ENCODE measurements at regions not wholly inside any gene's neighbourhood (a gene's known extent, or its start where the extent isn't known, plus 50 kb on each side); places are given as distances from the start of the nearest gene placed in this dataset.

DNA sequence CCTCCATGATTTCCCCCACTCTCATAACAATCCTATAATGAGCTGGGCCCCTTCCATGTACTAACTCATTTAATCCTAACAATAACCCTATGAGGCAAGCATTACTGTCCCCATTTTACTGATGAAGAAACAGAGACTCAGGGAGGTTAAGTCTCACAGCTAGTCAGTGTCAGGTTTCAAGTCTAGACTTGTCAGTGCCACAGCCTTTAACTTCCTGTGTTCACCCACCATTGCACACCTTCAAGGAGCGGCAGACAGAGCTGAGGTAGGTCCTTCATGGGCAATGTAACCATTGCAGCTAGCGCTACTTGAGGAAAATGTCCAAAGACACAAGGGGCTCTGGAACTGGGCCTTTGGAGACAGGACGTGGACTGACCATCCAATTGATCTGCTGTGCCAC, 105.8 kb upstream of the CTNNB1 start:
- intact Hi-C loops (cut with micrococcal nuclease): no loop called here

GRCh38 chr3:41094351-41094750, 105.0 kb upstream of the CTNNB1 start:
- intact Hi-C loops (cut with micrococcal nuclease): no loop called here

- intact Hi-C loops (cut with micrococcal nuclease): no loop called here
These were observed 103.6 kb upstream of the CTNNB1 start for GRCh38 chr3:41095702-41096101.

GRCh38 chr3:41097896-41098496, 101.3 kb upstream of the CTNNB1 start:
- intact Hi-C loops (cut with micrococcal nuclease): no loop called here

GRCh38 chr3:41101231-41101630, 98.1 kb upstream of the CTNNB1 start:
- intact Hi-C loops (cut with micrococcal nuclease): no loop called here

- intact Hi-C loops (cut with micrococcal nuclease): no loop called here
These were observed 97.2 kb upstream of the CTNNB1 start for GRCh38 chr3:41102053-41102556.

GRCh38 chr3:41102750-41103149, 96.6 kb upstream of the CTNNB1 start:
- intact Hi-C loops (cut with micrococcal nuclease): no loop called here

DNA sequence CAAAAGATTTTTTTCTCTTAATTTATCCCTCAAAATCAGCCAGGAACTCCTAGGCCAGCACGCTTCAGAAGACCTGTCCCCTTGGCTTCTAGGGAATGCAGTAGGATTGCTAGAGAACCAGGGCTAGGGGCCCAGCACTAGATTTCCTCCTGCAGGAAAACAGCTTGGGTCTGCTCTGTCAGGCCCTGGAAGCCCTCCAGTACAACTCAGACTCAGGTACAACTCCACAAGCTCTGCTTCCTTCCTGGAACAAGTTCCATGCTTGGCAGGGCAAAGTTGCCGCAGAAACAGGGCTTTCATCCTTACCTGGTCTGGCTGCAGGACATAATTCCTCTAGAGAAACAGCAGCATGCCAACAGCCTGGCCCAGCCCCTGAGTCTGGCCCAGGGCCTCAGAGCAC, 96.1 kb upstream of the CTNNB1 start:
- intact Hi-C loops (cut with micrococcal nuclease): no loop called here

GRCh38 chr3:41104147-41104546, 95.2 kb upstream of the CTNNB1 start:
- intact Hi-C loops (cut with micrococcal nuclease): no loop called here

GRCh38 chr3:41106691-41107090, 92.6 kb upstream of the CTNNB1 start:
- intact Hi-C loops (cut with micrococcal nuclease): no loop called here

GRCh38 chr3:41111011-41111410, 88.3 kb upstream of the CTNNB1 start:
- intact Hi-C loops (cut with micrococcal nuclease): no loop called here

GRCh38 chr3:41112466-41112865, 86.8 kb upstream of the CTNNB1 start:
- intact Hi-C loops (cut with micrococcal nuclease): no loop called here

- intact Hi-C loops (cut with micrococcal nuclease): no loop called here
These were observed 84.2 kb upstream of the CTNNB1 start for GRCh38 chr3:41115069-41115468.

- intact Hi-C loops (cut with micrococcal nuclease): loop anchor here (1.0 to 2.0 kb wide), 3 partner anchors 85 to 846 kb away; partner anchors contain the start of genes ULK4 and ZNF621
These were observed 82.5 kb upstream of the CTNNB1 start for GRCh38 chr3:41116851-41117250.

DNA sequence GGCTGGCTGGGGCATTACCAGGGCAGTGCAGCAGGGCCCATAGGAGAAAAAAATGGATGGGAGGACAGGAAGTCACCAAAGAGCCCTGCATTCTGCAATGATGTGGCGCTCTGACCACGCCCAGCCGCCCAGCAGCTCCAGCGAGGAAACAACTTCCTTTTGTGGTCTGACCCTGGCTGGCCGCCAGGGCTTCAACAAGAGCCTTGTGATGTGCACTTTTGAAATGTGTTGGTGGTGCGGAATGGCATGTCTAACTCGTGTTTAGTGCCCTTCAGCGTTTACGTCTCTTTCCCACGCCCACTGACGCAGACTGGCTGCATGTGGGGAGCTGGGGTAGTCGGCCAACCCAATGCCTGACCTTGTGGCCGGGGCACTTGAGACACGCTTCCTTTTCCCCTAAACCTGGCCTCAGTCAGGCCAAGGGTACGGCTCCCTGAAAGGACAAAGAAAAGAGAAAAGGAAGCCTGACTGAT, 81.9 kb upstream of the CTNNB1 start:
- intact Hi-C loops (cut with micrococcal nuclease): loop anchor here (1.0 to 2.0 kb wide), 2 partner anchors 593 to 845 kb away; partner anchors contain the start of genes ULK4 and ZNF621

DNA sequence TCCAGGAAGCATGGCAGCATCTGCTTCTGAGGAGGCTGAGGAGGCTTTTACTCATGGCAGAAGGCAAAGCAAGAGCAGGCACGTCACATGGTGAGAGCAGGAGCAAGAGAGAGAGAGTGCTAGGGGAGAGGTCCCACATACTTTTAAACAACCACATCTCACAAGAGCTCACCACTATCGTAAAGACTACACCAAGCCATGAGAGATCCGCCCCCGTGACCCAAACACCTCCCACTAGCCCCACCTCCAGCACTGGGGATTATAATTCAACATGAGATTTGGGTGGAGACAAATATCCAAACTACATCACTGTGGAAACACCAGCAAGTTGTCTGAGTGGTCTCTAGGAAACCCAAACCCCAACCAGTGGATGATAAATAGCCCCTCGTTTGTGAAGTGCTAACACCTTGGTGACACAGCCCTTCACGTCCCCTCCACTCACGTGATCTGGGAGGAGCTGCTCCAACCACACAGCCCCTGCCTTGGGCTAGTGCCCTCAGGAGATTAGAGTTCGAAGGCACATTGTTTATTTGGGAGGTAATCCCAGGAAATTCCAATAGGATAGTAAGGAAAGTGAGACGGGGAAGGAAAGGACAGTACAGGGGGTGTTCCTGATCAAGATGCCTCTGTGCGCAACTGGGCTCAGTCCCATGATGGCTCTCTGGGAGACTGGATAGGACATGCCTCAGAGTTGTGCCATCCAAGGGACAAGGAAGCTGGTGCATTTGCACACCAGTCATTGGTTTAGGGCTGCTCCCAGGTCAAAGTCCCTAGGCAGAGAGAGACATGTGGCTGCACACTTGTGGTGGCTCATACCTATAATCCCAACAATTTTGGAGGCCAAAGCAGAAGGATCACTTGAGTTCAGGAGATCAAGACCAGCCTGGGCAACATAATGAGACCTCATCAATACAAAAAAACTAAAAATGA, 80.6 kb upstream of the CTNNB1 start:
- intact Hi-C loops (cut with micrococcal nuclease): no loop called here

DNA sequence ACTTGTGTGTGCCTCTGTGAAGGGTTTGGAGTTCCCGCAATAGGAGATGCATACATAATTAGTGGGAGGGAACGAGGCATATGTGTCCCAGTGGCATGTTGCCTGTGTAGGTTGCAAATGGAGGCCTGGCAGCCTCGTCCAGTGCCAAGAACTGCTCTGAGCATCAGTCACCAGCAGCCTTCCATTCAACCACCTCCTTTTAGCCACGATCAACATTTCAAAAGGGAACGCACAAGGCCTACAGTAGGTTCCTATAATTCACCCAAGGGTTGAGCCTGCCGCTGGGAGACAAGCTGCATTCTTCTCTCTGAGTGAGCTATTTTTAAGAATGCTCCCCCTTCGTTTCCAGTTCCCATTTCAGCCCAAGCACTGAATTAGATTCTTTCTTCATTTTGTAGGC, 78.8 kb upstream of the CTNNB1 start:
- intact Hi-C loops (cut with micrococcal nuclease): no loop called here

GRCh38 chr3:41125258-41125657, 74.0 kb upstream of the CTNNB1 start:
- intact Hi-C loops (cut with micrococcal nuclease): no loop called here

- intact Hi-C loops (cut with micrococcal nuclease): no loop called here
These were observed 72.8 kb upstream of the CTNNB1 start for GRCh38 chr3:41126472-41126871.

- intact Hi-C loops (cut with micrococcal nuclease): no loop called here
These were observed 72.3 kb upstream of the CTNNB1 start for GRCh38 chr3:41126961-41127360.

- intact Hi-C loops (cut with micrococcal nuclease): no loop called here
These were observed 71.9 kb upstream of the CTNNB1 start for GRCh38 chr3:41127414-41127813.

GRCh38 chr3:41129731-41130130, 69.6 kb upstream of the CTNNB1 start:
- intact Hi-C loops (cut with micrococcal nuclease): no loop called here
